HepG2 (cell line): ENCODE measurements at regions not wholly inside any gene's neighbourhood (a gene's known extent, or its start where the extent isn't known, plus 50 kb on each side); places are given as distances from the start of the nearest gene placed in this dataset.

ENCODE experiments used
- ATAC-seq: fragments of 200-7000 bp; cut with Tn5 transposase; 3 replicates; pipeline ENCODE4 v1.9.1; 2020; ENCODE audit warnings: mild to moderate bottlenecking, moderate library complexity
- BruUV-seq: library from RNA; stranded (reverse); fragments of 400-500 nt; replicated peaks from 2 replicates; lab custom pipeline; 2021; lab: Mats Ljungman, UMichigan
- CTCF ChIA-PET: fragments of 300-600 bp; formaldehyde crosslinking; extraction: SDS; loops from one replicate; lab custom pipeline; 2021; ENCODE audit warnings: low total read pairs, inconsistent platforms, low intra/inter-chr PET ratio; lab: Yijun Ruan, JAX
- POLR2A ChIA-PET: fragments of 350-600 bp; sonication (Branson Sonifier 250); formaldehyde crosslinking; loops from one replicate; lab custom pipeline; 2020; ENCODE audit warnings: antibody characterized with exemption, inconsistent platforms; lab: Yijun Ruan, JAX
- DNase-seq: peaks from one replicate; pipeline ENCODE4 v3.0.0-alpha.2; 2015; ENCODE audit warnings: low spot score
- FAIRE-seq: peaks from 3 replicates; lab custom pipeline; 2011; peaks lifted over from hg19 to GRCh38; lab: Jason Lieb, UNC
- H2AFZ ChIP-seq: one replicate; pipeline ENCODE4 v1.6.1; 2011; ENCODE audit warnings: low read length, inconsistent platforms
- H3K27ac ChIP-seq: fragments of 300-600 bp; 3 replicates; pipeline ENCODE4 v1.8.0; 2011; ENCODE audit warnings: mixed run types, mild to moderate bottlenecking, mixed read lengths, low read length, inconsistent platforms; ENCODE audit not compliant: insufficient read depth; ENCODE audit errors: extremely low read length
- H3K27me3 ChIP-seq, 2 experiments: fragments of 200-600 bp in 1 of 2; 2 replicates in 1 of 2; 3 replicates in 1 of 2; pipeline versions ENCODE4 v1.6.0 to v1.8.0; 2011; ENCODE audit warnings: low read length in 2 of 2, mild to moderate bottlenecking in 2 of 2, moderate library complexity in 2 of 2, inconsistent platforms in 1 of 2; ENCODE audit not compliant: insufficient read depth in 2 of 2, control insufficient read depth in 1 of 2
- H3K36me3 ChIP-seq, 2 experiments: fragments of 200-600 bp in 1 of 2; replicated peaks in 1 of 2; 2 replicates in 1 of 2; 3 replicates in 1 of 2; pipeline versions ENCODE4 v1.5.1 to v1.8.0; 2011; ENCODE audit warnings: low read length in 2 of 2, inconsistent platforms in 1 of 2; ENCODE audit not compliant: insufficient read depth in 2 of 2, control insufficient read depth in 1 of 2
- H3K4me1 ChIP-seq: 2 replicates; pipeline ENCODE4 v1.5.1; 2012; ENCODE audit warnings: low read length, inconsistent platforms; ENCODE audit not compliant: insufficient read depth
- H3K4me2 ChIP-seq: 2 replicates; pipeline ENCODE4 v1.6.0; 2011; ENCODE audit warnings: low read depth, low read length, inconsistent platforms
- H3K4me3 ChIP-seq, 3 experiments: fragments of 200-600 bp in 1 of 3; sonication (generic), shearing (Covaris generic) in 1 of 3; replicated peaks in 1 of 3; 2 replicates each; pipeline ENCODE4 v1.5.1; 2011 to 2016; ENCODE audit warnings: low read length in 3 of 3, inconsistent platforms in 2 of 3, low read depth in 2 of 3, mild to moderate bottlenecking in 2 of 3, control low read depth in 1 of 3, mixed read lengths in 1 of 3; ENCODE audit not compliant: insufficient read depth in 1 of 3
- H3K79me2 ChIP-seq: one replicate; pipeline ENCODE4 v1.6.1; 2011; ENCODE audit warnings: low read length, inconsistent platforms; ENCODE audit not compliant: insufficient read depth
- H3K9ac ChIP-seq: 2 replicates; pipeline ENCODE4 v1.6.0; 2011; ENCODE audit warnings: mild to moderate bottlenecking, low read depth, low read length, inconsistent platforms; ENCODE audit not compliant: insufficient read depth
- H3K9me3 ChIP-seq: 2 replicates; pipeline ENCODE4 v1.5.1; 2012; ENCODE audit warnings: mild to moderate bottlenecking, low read length
- H4K20me1 ChIP-seq: 2 replicates; pipeline ENCODE4 v1.6.0; 2011; ENCODE audit warnings: inconsistent platforms, mild to moderate bottlenecking, low read length, moderate library complexity; ENCODE audit not compliant: insufficient read depth
- AHR ChIP-seq: IDR thresholded peaks from 2 replicates; pipeline ENCODE4 v1.6.1; 2018; ENCODE audit warnings: missing genetic modification reagents, missing compliant biosample characterization
- ASH2L ChIP-seq: fragments of 300-600, 200-600 bp; sonication (generic); IDR thresholded peaks from 2 replicates; pipeline ENCODE4 v1.7.0; 2017; ENCODE audit warnings: low read depth, mild to moderate bottlenecking, moderate library complexity, mixed read lengths, low read length; ENCODE audit not compliant: insufficient read length
- ERF ChIP-seq: IDR thresholded peaks from 2 replicates; pipeline ENCODE4 v1.6.1; 2018; ENCODE audit warnings: missing biosample characterization, missing genetic modification reagents
- GTF2F1 ChIP-seq: fragments of 150-350 bp; IDR thresholded peaks from 2 replicates; pipeline ENCODE4 v1.6.1; 2014; ENCODE audit warnings: low read length
- HNF4G ChIP-seq, 2 experiments: sonication (generic) in 1 of 2; formaldehyde crosslinking in 1 of 2; IDR thresholded peaks; 2 replicates each; pipeline versions ENCODE4 v1.4.0 to v1.6.1; 2011 to 2020; ENCODE audit warnings: borderline replicate concordance in 2 of 2, low read depth in 2 of 2, mild to moderate bottlenecking in 2 of 2, low read length in 1 of 2, missing genetic modification reagents in 1 of 2, moderate library complexity in 1 of 2
- ISL2 ChIP-seq: sonication (generic); formaldehyde crosslinking; IDR thresholded peaks from 2 replicates; pipeline ENCODE4 v1.5.0; 2020; ENCODE audit warnings: missing genetic modification reagents
- KLF6 ChIP-seq: IDR thresholded peaks from 2 replicates; pipeline ENCODE4 v1.8.0; 2016; ENCODE audit warnings: missing biosample characterization, missing genetic modification reagents
- ZBTB1 ChIP-seq: sonication (generic); formaldehyde crosslinking; IDR thresholded peaks from 2 replicates; pipeline ENCODE4 v1.4.0; 2020; ENCODE audit warnings: missing genetic modification reagents, borderline replicate concordance
- ZNF121 ChIP-seq: sonication (generic); formaldehyde crosslinking; IDR thresholded peaks from 2 replicates; pipeline ENCODE4 v1.5.0; 2020; ENCODE audit warnings: mild to moderate bottlenecking, missing genetic modification reagents
- ZNF367 ChIP-seq: sonication (generic); formaldehyde crosslinking; IDR thresholded peaks from 2 replicates; pipeline ENCODE4 v1.4.0; 2020; ENCODE audit warnings: missing genetic modification reagents, borderline replicate concordance
- ZNF777 ChIP-seq: sonication (generic); formaldehyde crosslinking; IDR thresholded peaks from 2 replicates; pipeline ENCODE4 v1.4.0; 2020; ENCODE audit warnings: missing genetic modification reagents
- ZNF83 ChIP-seq: sonication (generic); formaldehyde crosslinking; IDR thresholded peaks from 2 replicates; pipeline ENCODE4 v1.4.0; 2020; ENCODE audit warnings: missing genetic modification reagents, mild to moderate bottlenecking, borderline replicate concordance
- WGBS: methylation state at CpG from one replicate; pipeline ENCODE4 v1.1.6; 2017; ENCODE audit warnings: low lambda C conversion rate; 5-methylcytosine and 5-hydroxymethylcytosine counted together
- in situ Hi-C: cut with HindIII; loops from 2 replicates; pipeline ENCODE4 v1.10.0; 2017; ENCODE audit warnings: low pct_unique_long_range_greater_than_20kb; ENCODE audit not compliant: extremely low pct_ligation_motif_present
- intact Hi-C: fragments of 100-400 bp; cut with micrococcal nuclease; formaldehyde crosslinking; loops from one replicate; pipeline ENCODE4 v1.10.0; 2022; ENCODE audit not compliant: unreplicated experiment

- WGBS, result 52% methylated on average over 2 of the region's 2 CpGs
- no TSS peak for BruUV-seq
Observed at GRCh38 chr18:10306779-10307178, 147.7 kb upstream of the APCDD1 start.

GRCh38 chr18:10308154-10308553, 146.3 kb upstream of the APCDD1 start:
- Histone ChIP-seq H3K79me2 (no peaks in the 10 kb centered on the region), H3K9ac (no peak overlapping the region), H3K4me2 (no peak overlapping the region), H3K27me3 (no peaks in the 10 kb centered on the region), H3K4me1 (peaks cover 12% of the 10 kb centered on the region), H4K20me1 (no peaks in the 10 kb centered on the region), H3K9me3 (no peaks in the 10 kb centered on the region)
- CTCF ChIA-PET, result no interaction called here
- FAIRE-seq (no peak), ATAC-seq (no peak), DNase-seq (no peak)
- in situ Hi-C loops, result no loop called here
- 66% methylated on average over 2 of the region's 2 CpGs for WGBS
- POLR2A ChIA-PET, result no interaction called here
- TF ChIP-seq ZBTB1 (CRISPR knock-in tag) (no peak), ZNF367 (CRISPR knock-in tag) (no peak), ZNF83 (CRISPR knock-in tag) (no peak), ISL2 (CRISPR knock-in tag) (no peak), GTF2F1 (no peak)
- TF ChIP-seq, all 625 proteins: peak for 0
- H3K27ac ChIP-seq, result no peak overlapping the region
- no peak overlapping the region for H2AFZ ChIP-seq
- H3K4me3 ChIP-seq, result no peak overlapping the region
- H3K36me3 ChIP-seq, result no peaks in the 10 kb centered on the region
- intact Hi-C loops, result no loop called here
- BruUV-seq, result no TSS peak

More at GRCh38 chr18:10306779-10307178, 147.7 kb upstream of the APCDD1 start:
- Histone ChIP-seq H2AFZ (no peak overlapping the region), H3K4me2 (no peak overlapping the region), H3K9ac (no peak overlapping the region), H3K27ac (no peak overlapping the region), H3K36me3 (no peaks in the 10 kb centered on the region), H3K27me3 (no peaks in the 10 kb centered on the region), H3K4me3 (no peak overlapping the region), H3K4me1 (no peaks in the 10 kb centered on the region; the same call in 1 of the 2 replicates), H3K79me2 (no peaks in the 10 kb centered on the region), H3K9me3 (no peaks in the 10 kb centered on the region), H4K20me1 (no peaks in the 10 kb centered on the region)
- CTCF ChIA-PET, result no interaction called here
- DNase-seq, result no peak
- TF ChIP-seq ERF (CRISPR knock-in tag), result no peak
- no peak for TF ChIP-seq AHR
- no peak for TF ChIP-seq KLF6 (CRISPR knock-in tag)
- no peak for TF ChIP-seq HNF4G (IDR thresholded peaks at IDR 0.05; ENCODE audit: borderline replicate concordance, low read depth, low read length)
- no peak for TF ChIP-seq HNF4G (CRISPR knock-in tag; IDR thresholded peaks at IDR 0.05; ENCODE audit: borderline replicate concordance, low read depth)
- no peak for TF ChIP-seq ASH2L
- no peak for TF ChIP-seq ZNF121 (CRISPR knock-in tag)
- no peak for TF ChIP-seq ZNF777 (CRISPR knock-in tag)
- no peak for FAIRE-seq
- no peak for ATAC-seq
- POLR2A ChIA-PET, result no interaction called here
- in situ Hi-C loops (no loop called here), intact Hi-C loops (no loop called here)
